UCSD-AML1 (cell line): ENCODE measurements at regions not wholly inside any gene's neighbourhood (a gene's known extent, or its start where the extent isn't known, plus 50 kb on each side); places are given as distances from the start of the nearest gene placed in this dataset.

Source experiments
- DNase-seq: peaks from one replicate; lab custom pipeline; 2025; ENCODE audit not compliant: unreplicated experiment; lab: John Stamatoyannopoulos, UW

GRCh38 chr11:95586155-95586554 lies 203.4 kb downstream of the FAM76B start:
- no peak for DNase-seq

GRCh38 chr11:95585752-95586077 lies 203.9 kb downstream of the FAM76B start:
- no peak for DNase-seq

- no peak for DNase-seq
Observed at GRCh38 chr11:95585069-95585751, 204.4 kb downstream of the FAM76B start.

GRCh38 chr11:95584589-95584988 lies 205.0 kb downstream of the FAM76B start:
- no peak for DNase-seq

- DNase-seq, result no peak
Observed at GRCh38 chr11:95584180-95584579, 205.4 kb downstream of the FAM76B start.

GRCh38 chr11:95577716-95578460 lies 211.7 kb downstream of the FAM76B start:
- no peak for DNase-seq

GRCh38 chr11:95576146-95576845 lies 213.3 kb downstream of the FAM76B start:
- DNase-seq, result no peak

- no peak for DNase-seq
Observed at GRCh38 chr11:95575517-95575916, 214.1 kb downstream of the FAM76B start.

GRCh38 chr11:95571718-95572260 lies 217.8 kb downstream of the FAM76B start:
- no peak for DNase-seq

GRCh38 chr11:95570845-95571244 lies 218.7 kb downstream of the FAM76B start:
- no peak for DNase-seq

- DNase-seq, result no peak
Observed at GRCh38 chr11:95569207-95569606, 220.4 kb downstream of the FAM76B start.

GRCh38 chr11:95568281-95568680 lies 221.3 kb downstream of the FAM76B start:
- DNase-seq, result no peak

- DNase-seq, result no peak
Observed at GRCh38 chr11:95567685-95568084, 221.9 kb downstream of the FAM76B start.

GRCh38 chr11:95566211-95566610 lies 223.4 kb downstream of the FAM76B start:
- no peak for DNase-seq

- DNase-seq, result no peak
Observed at GRCh38 chr11:95565724-95566141, 223.8 kb downstream of the FAM76B start.

- DNase-seq, result no peak
Observed at GRCh38 chr11:95563859-95564258, 225.7 kb downstream of the FAM76B start.

GRCh38 chr11:95563173-95563572 lies 226.4 kb downstream of the FAM76B start:
- DNase-seq, result no peak

GRCh38 chr11:95562196-95562921 lies 227.2 kb downstream of the FAM76B start:
- no peak for DNase-seq

GRCh38 chr11:95559899-95560298 lies 229.7 kb downstream of the FAM76B start:
- no peak for DNase-seq

- DNase-seq, result no peak
Observed at GRCh38 chr11:95557376-95557775, 232.2 kb downstream of the FAM76B start.
